NCI-H2107 treated with DMSO at 0.1 percent for 48 hours (cell line): ENCODE measurements at regions not wholly inside any gene's neighbourhood (a gene's known extent, or its start where the extent isn't known, plus 50 kb on each side); places are given as distances from the start of the nearest gene placed in this dataset.

Source experiments
- DNase-seq: peaks from one replicate; lab custom pipeline; 2025; ENCODE audit not compliant: unreplicated experiment; lab: John Stamatoyannopoulos, UW

GRCh38 chr1:227451057-227451456 is 112.3 kb upstream of the ZNF678 start:
- no peak for DNase-seq

- no peak for DNase-seq
These were observed 112.9 kb upstream of the ZNF678 start for GRCh38 chr1:227450489-227450888.

GRCh38 chr1:227449741-227450441 is 113.5 kb upstream of the ZNF678 start:
- DNase-seq = no peak

- DNase-seq = no peak
These were observed 114.3 kb upstream of the ZNF678 start for GRCh38 chr1:227449051-227449450.

GRCh38 chr1:227447531-227447990 is 115.8 kb upstream of the ZNF678 start:
- DNase-seq = no peak

- DNase-seq = no peak
These were observed 117.6 kb upstream of the ZNF678 start for GRCh38 chr1:227445746-227446145.

- DNase-seq = no peak
These were observed 118.2 kb upstream of the ZNF678 start for GRCh38 chr1:227445092-227445674.

GRCh38 chr1:227440182-227440581 is 121.9 kb upstream of the CDC42BPA start:
- no peak for DNase-seq

- DNase-seq = peak; percentile 84
These were observed 119.3 kb upstream of the CDC42BPA start for GRCh38 chr1:227437495-227438008.

GRCh38 chr1:227434808-227435444 is 116.6 kb upstream of the CDC42BPA start:
- no peak for DNase-seq

GRCh38 chr1:227433663-227434341 is 115.5 kb upstream of the CDC42BPA start:
- no peak for DNase-seq

- DNase-seq = no peak
These were observed 114.7 kb upstream of the CDC42BPA start for GRCh38 chr1:227432981-227433380.

GRCh38 chr1:227432181-227432535 is 113.9 kb upstream of the CDC42BPA start:
- no peak for DNase-seq

- no peak for DNase-seq
These were observed 111.4 kb upstream of the CDC42BPA start for GRCh38 chr1:227429447-227430359.

GRCh38 chr1:227428803-227429202 is 110.5 kb upstream of the CDC42BPA start:
- no peak for DNase-seq

GRCh38 chr1:227427411-227427810 is 109.1 kb upstream of the CDC42BPA start:
- DNase-seq = no peak

- DNase-seq = no peak
These were observed 106.7 kb upstream of the CDC42BPA start for GRCh38 chr1:227424953-227425352.

GRCh38 chr1:227424159-227424680 is 105.9 kb upstream of the CDC42BPA start:
- DNase-seq = no peak

GRCh38 chr1:227422581-227422980 is 104.3 kb upstream of the CDC42BPA start:
- no peak for DNase-seq

GRCh38 chr1:227420147-227420546 is 101.9 kb upstream of the CDC42BPA start:
- no peak for DNase-seq
